ENCODE measurements at regions not wholly inside any gene's neighbourhood (a gene's known extent, or its start where the extent isn't known, plus 50 kb on each side); places are given as distances from the start of the nearest gene placed in this dataset.

DNA sequence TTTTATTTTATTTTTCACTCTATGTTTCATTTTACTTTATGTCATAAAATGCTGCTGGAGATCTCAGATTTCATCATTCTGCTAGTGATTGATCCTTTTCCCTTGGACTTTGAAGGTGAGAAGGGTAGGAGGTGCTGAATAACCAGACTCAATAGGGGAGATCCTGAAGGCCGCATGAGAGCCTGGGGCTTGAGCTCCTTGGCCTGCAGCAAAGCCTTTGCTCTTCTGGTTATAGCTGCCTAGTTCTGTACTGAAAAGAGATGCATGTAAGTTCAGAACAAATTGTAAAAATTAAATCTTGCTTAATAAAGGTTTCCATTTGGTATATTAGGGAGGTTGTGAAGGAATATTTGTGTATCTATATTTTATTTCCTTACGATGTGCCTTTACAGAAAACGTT, 430.2 kb downstream of the QKI start:
- DNase-seq: no peak

DNA sequence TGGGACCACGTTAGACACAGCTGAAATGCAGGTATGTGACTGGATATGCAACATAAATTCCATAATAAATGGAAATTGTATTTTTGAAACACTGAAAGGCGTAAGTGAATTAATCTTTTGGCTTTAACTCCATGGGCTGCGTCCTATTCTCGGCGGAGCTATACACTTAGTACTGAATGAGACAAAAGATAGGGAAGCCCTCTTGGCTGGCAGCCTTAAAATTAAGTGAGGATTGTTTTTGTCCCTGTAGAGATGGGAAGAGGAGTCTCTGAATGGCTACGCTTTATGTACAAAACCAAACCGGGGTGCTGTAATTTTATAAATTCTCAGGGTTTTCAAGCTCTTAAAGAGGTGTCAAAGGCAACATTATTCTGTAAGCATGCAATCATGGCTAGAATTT, 429.8 kb downstream of the QKI start:
- DNase-seq: no peak

DNA sequence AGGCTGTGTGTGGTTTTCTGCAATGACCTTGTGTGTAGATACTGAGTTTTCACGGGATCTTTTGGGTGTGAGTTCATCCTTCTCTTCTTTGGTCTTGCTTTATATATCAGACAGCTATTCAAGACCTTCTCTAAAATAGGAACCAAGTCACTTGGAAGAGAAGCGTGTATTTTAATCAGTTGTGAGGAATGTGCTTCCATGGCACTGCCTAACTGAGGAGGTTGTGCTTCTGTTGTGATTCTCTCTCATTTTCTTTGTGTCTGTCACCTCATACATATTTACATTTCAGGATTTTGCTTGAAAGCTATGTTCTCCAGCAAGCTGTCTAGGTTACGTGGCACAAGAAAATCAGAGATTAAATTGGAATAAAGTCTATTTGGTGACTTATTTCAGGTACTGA, 428.7 kb downstream of the QKI start:
- no peak for DNase-seq

DNA sequence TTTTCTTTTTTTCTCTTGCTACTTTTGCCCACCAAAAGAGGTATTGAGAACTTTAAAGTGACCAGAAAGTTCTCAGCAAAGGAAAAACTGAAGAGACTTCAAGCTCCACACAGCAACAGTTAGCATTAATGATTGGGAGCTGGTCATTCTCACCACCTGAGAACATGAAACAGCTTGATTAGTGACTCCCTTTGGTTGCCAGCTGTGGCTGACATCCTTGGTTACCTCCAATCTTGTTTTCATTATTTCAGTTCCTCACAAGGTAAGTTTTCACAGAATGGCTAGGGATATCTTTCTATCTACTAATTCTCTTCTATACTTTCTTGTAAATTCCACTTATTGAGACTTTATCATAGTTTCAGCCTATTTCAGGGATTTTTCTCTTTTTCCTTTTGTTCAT, 427.9 kb downstream of the QKI start:
- DNase-seq: no peak

DNA sequence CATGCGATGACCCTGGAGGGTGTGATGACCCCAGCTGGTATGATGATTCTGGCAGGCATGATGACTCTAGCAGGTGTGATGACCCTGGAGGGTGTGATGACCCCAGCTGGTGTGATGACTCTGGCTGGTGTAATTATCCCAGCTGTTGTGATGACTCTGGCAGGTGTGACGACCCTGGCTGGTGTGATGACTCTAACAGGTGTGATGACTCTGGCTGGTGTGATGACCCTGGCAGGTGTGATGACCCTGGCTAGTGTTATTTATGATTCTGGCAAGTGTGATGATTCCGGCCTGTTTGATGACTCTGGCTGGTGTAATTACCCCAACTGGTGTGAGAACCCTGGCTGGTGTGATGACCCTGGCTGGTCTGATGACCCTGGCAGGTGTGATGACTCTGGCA, 427.2 kb downstream of the QKI start:
- DNase-seq: no peak

DNA sequence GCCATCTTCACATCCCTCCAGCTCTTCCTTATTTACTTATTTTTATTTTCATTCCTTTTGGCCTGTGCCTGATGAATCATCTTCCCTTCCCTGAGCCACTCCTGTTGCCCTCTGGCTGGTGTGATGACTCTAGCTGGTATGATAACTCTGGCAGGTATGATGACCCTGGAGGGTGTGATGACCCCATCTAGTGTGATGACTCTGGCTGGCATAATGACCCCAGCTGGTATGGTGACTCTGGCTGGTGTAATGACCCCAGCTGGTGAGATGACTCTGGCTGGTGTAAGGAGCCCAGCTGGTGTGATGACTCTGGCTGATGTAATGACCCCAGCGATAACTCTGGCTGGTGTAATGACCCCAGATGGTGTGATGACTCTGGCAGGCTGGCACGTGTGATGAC, 426.8 kb downstream of the QKI start:
- no peak for DNase-seq

DNA sequence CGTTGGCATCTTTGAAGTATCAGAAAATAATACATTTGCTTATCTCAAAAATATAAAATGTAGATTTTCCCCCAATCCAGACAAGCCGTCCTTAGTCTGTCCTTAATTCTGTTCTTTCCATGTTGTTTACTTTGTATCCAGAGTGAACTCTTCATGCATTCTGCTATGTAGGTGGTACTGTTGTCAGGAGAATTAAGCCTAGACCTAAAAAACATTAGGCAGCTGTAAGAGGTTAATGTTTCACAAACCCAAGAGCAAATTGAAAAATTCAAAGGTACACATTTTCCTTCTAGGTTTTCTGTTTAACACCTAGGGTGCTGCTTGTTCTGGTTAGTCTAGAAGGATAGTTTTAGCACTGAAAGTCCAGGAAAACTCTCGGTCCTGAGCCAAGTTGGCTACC, 426.4 kb downstream of the QKI start:
- no peak for DNase-seq

DNA sequence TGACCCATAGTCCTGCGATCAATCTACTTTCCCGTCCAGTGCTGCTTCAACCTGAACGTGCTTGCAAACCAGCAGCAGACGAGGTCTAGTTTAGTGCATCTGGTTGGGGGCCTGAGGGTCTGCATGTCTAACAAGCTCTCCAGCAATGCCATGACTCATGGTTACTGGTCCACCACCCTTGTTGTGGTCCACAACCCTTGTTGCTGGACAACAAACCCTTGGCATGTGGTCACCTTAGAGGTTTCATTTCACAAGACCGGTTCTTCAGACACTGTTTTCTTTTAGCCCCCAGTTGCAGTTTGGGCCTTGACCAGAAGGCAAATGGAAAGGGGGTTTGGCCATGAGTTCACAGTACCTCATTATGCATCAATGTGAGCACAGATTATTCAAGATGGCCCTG, 424.8 kb downstream of the QKI start:
- DNase-seq: no peak

DNA sequence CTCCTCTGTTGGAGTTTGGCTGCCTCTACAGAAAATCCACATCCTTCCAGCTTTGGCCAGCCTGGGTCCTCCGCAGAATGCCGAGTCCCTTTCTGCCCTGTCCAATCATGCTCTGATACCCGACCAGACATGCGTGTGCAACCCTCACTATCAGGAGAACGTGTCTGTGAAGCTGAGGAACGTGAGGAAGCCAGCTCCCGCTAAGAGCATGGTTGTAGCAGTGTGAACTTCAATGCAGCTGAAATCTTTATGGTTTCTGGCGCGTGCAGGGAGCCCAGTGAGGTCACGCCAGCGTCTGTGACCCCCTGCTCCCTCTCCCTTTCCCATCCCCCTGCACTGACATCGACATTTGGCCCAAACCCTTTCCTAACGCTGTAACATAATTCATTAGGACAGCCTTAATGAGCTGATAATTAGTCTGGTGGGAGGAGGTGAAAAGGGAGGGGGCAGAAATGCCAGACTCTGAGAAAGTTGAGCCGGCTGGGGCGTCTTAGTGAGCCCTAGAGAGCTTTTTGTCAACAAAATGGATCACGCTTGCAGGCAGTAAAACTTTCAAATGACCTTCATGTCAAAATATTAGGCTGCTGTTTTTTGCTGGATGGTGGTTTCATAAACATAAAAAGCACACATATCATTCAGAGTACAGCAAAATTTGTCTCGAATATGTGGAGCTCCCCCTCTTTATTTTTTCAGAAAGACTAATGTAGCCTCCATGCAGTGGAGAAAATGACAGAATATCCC, 423.3 kb downstream of the QKI start:
- peak; percentile 37 for DNase-seq

DNA sequence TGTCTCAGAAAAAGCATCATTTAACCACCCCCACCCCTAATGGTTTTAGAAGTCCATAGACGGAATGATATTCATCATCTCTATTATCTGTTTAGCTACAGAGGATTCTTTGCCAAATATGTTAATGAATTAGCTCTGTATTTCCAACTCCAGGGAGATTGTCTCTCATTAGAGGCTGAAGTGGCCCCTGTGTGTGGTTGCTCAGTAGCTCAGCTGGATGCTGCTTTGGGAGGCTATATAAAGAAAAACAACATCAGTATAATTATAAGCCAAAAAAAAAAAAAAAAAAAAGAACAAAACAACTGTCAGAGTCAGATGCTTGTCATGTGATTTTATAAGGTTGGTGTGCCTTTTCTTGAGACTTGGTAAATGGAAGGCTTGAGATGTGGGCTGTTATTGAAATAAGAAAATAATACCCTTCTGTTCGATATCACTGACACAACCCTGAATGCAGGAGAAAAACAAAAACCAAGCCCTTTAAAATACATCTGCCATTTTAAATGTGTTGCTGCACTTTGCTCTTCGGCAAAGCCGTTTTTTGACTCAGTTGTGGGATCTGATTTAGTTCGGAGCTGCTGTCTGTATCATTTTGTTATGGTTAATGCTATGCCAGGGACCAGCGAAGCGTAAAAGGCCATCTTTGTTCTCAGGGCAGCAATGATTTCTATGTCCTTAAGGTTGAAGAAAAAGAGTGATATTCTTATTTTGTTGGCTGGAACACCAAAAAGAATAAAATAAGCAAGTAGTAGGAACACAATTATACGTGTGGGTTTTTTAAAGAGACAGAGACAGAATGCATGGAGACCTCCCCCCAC, 422.6 kb downstream of the QKI start:
- DNase-seq: no peak

DNA sequence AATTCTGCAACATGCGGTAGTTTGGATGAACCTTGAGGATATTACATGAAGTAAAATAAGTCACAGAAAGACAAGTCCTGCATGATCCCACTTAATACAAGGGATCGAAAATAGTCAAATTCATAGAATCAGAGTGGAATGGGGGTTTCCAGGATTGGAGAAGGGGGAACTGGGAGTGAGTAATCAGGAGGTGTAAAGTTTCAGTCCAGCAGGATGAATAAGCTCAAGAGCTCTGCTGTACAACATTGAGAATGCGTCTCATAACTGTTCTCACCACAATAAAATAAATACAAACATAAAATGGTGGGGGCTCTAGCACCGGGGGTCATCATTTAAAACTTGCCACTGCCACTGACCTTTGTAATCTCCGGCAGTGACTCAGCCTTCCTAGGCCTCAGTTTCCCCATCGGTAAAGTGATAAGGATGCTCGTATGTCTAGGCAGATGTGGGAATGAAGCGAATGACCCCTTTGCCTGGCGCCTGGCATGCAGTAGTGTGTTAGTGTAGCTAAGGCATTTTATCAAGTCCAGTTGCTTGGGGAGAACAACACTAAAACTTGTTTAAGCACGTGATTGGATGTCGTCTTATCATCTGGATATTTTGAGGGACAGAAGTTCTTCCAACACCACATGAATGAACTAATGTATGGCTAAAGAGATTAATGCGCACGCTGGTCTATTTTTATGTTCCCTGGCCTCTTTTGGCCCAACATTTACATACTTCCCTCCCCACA, 421.1 kb downstream of the QKI start:
- DNase-seq: no peak

DNA sequence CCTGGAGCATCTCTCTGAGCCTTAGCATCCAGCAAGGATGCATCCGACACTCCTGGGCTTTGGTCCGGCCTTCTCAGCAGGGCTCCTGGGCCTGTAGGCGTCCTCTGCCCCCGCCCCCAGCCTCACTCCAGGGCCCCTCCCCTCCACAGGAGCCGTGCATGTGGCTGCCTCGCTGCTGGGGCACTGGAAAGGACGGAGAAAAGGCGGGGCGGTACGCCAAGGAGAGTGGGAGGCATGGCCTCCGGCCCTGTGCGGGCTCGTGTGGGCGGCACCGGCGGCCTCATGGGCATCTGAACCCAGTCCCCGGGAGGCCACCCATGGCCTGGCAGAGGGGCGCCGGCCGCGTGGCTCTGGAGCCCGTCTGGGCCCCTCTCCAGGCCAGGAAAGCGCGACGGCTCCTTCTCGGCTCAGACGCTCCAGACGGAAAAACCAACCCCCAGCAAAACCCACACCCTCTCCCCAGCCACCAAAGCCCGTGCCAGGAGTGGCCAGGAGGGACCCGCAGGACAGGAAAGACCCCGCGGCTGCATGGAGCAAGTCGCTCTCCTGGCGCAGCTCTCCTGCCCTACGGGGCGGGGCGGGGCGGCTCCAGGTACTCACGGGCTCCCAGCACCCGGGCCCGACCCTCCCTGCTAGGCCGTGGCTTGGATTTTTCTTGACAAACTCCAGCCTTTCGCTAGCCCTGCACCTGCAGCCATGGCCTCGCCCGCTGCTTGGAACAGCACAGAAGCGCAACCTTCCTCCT, 419.9 kb downstream of the QKI start:
- DNase-seq: no peak

DNA sequence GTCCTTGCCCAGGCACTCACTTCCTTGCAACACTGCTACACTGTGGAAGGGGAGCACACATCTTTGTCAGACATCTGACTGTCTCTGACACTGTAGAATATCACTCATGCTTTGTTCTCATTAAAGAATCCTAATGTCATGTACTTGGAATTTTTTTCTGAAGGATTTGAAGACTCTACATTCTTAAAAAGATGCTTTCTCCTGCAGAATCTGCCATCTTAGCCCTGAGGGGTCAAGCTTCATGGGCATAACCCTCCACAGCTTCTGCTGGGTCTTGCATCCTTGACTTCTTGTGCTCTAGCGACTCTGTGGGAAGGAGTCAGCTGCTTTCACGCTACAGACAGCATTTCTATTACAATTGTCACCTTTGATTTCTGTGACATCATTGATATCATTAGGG, 417.2 kb downstream of the QKI start:
- DNase-seq: no peak

DNA sequence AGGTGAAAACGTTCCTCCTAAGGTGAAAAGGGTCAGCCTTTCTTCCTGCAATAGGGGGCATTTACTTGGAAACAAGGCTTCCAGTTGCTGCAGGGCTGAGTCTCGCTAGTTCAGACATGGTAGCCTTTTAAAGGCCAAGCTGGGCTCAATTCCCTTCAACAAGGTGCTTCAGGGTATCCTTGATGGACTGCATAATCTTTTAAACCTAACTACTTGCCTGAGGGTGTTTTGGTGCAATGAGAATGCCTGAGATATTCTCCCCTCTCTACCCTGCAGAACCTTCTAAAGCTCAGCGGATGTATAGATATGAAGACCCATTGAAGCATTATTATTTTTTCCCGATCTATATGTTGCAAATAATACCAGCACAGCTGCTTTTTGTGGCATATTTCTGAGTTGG, 416.1 kb downstream of the QKI start:
- DNase-seq: no peak

DNA sequence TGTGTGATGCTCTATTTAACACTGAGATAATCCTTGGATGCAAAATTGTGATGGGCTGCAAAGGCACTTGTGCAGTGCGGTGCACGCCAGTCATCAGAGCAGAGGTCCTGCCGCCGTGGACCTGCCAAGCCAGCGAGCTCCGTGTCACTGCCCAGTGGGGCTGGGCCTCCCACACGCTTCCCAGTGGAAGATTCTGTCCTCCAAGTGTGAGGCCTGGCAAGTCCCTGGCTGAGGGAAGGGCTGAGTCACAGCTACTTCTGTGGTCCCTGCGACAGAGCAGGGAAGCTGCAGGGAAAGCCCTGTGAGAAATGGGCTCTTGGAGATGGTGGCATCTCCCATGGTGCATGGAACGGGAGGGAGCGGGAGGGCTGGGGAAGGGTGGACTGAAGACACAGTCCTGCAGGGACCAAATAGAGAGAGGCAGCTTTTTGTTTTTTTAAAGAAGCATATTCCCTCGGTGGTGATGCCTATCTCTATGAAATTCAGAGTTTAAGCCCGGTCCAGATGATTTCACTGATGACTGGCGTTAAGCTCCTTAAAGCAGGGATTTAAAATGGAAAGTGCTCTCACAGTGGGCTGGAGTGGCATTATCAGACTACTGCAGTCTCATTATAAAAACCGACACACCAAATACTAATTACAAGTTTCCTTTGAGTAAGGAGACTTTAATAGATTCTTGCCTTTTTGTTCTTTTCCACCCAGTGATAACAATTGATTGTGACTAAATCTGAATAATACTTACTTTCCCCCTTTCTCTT, 413.7 kb downstream of the QKI start:
- no peak for DNase-seq

DNA sequence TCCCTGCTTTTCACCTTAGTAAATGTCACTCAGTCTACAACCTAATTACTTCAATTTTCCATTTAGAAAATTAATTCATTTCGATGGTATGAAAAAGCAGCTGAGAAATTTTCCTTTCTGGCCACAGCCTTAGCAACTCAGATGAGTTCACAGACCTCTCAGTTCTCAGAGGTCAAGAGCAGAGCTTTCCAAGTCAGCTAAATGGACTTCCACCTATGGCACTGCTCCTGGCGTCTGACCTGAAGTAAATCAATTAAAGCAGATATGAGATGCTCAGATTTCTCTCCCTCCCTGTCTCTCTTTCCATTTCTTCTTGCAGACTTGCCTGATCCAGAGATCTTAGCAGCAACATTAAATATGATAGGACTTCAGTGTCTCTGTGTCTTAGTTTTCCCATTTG, 412.6 kb downstream of the QKI start:
- no peak for DNase-seq

DNA sequence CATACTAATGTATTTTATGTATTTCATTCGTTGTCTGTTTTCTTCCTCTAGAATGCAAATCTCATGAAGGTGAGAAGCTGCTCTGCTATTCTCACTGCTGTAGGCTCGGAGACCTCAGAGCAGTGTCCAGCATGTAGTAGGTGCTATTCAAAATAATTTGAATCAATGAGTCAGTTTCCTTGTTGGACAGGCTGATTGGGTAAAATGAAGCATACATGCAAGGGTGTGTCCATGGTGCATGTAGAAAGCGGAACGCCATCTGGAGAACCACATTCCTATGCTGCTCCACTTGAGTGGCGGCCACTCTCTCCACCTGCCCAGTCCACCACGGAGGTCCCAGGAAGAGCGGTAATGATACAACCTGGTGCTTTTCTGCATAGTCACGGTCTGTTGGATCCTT, 412.1 kb downstream of the QKI start:
- DNase-seq: no peak

DNA sequence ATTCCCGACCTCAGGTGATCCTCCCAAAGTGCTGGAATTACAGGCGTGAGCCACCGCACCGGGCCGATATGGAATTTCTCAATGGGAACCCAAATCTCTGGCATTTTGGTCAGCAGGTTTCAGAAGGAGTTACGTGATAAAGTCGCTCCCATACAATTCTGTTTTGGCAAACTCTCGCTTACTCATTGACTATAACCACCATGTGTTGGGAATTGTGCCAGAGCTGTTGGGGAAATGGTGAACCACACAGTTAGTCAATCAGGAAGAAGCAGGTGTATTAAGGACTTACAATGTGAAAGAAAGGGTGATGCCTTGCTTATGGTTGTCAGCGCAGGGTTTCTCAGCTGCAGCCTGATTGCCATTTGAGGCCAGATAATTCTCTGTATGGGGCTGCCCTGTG, 410.5 kb downstream of the QKI start:
- peak; percentile 85 for DNase-seq

DNA sequence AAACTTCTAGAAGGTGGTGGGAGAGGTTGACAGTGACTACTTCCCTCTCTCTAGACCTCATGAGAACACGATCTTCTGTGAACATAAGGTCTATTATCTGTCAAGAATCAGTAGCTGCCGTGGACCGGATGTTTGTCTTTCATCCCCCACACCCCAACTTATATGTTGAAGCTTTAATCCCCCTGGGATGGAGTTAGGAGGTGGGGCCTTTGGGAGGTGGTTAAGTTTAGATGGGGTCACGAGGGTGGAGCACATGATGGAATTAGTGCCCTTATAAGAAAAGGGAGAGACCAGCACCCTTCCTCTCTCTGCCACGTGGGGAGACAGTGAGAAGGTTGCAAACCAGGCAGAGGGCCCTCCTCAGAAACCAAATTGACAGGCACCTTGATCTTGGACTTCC, 409.1 kb downstream of the QKI start:
- DNase-seq: no peak

DNA sequence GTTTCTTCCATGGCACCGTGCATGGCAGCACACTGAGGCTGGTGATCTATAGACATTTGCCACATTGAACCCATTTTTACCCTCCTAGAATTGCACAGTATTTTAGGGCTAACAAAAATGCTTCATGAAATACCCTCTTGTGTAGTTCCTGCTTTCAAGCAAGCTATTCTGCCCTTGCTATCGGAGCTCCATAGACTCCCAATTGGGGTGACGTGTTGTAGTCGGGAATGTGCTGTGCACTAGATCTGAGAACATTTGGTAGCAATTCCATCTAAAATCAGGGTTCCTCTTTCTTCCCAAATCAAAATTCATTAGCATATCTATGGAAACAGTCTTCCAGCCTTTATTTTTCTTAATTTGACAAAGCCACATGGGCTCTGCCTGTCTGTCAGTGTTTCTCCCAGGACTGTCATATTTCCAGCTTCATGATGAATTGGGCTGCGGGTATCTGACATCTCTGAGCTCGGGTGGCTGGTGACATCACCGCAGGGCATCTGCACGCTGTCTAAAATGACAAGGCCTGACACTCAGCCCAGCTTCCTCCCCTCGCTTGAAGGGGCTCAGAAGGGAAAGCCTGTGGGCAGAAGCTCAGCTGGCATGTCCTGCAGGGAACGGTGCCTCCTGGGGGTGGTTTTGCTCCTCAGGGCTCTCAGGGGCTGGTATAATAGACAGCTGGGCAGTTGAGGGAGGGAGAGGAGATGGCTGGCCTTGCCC, 406.4 kb downstream of the QKI start:
- no peak for DNase-seq

DNA sequence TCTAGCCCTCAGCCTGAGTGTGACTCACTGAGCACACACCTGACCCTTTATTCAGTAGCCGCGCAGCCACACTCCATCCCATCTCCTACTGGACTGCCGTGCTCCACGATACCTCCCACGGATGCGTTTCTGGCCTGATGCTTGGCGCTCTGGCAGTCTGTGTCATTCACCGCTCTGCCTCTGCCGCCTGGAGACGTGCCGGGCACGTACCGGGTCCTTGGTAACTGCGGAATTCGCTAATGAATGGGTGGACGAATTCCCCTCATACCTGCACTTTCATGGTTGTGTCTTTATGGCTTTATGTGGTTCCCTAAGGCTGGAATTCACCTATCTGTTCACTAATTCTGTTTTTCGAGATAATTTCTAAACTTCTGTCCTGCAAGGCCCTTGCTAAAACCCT, 405.7 kb downstream of the QKI start:
- DNase-seq: no peak

DNA sequence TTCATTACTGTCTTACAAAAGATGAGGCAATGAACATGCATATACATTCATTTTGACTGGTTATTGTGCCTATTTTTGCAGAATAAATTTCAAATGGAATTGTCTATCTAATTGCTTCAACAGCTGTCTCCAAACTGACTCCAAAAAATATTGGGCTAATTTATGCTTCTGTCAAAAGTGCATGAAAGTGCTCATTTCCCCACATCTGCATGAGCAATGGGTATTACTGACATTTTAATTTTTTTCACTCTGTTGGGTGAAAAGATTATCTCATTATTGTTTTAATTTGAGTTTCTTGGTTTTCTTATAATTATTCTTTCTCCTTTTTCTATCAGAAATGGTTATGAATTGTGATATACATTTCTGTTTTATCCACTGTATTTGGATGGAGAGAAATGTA, 404.2 kb downstream of the QKI start:
- no peak for DNase-seq
